ENCODE measurements at regions not wholly inside any gene's neighbourhood (a gene's known extent, or its start where the extent isn't known, plus 50 kb on each side); places are given as distances from the start of the nearest gene placed in this dataset.

DNA sequence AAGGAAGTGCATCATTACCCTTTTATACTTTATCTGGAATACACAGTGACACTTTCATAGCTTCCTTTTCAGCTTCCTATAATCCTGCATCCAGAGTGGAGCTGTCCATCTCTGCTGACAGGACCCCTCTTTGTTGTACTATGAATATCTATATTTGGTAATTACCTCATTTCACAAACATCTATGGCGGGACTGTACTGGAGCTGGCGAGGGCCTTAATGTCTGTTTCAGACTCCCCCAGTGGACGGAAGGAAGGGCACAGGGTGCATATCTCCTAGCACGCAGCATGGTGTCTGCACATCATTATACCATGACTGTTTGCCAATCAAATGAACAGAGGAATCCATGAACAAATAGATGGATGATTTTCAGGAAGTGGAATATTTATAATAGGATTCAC lies 142.3 kb downstream of the SOX11 start:
- TF ChIP-seq, protein P1, sequence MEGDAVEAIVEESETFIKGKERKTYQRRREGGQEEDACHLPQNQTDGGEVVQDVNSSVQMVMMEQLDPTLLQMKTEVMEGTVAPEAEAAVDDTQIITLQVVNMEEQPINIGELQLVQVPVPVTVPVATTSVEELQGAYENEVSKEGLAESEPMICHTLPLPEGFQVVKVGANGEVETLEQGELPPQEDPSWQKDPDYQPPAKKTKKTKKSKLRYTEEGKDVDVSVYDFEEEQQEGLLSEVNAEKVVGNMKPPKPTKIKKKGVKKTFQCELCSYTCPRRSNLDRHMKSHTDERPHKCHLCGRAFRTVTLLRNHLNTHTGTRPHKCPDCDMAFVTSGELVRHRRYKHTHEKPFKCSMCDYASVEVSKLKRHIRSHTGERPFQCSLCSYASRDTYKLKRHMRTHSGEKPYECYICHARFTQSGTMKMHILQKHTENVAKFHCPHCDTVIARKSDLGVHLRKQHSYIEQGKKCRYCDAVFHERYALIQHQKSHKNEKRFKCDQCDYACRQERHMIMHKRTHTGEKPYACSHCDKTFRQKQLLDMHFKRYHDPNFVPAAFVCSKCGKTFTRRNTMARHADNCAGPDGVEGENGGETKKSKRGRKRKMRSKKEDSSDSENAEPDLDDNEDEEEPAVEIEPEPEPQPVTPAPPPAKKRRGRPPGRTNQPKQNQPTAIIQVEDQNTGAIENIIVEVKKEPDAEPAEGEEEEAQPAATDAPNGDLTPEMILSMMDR (IDR thresholded peaks at IDR 0.05; ENCODE audit: borderline replicate concordance, insufficient read depth, low read depth, low read length): no peak

DNA sequence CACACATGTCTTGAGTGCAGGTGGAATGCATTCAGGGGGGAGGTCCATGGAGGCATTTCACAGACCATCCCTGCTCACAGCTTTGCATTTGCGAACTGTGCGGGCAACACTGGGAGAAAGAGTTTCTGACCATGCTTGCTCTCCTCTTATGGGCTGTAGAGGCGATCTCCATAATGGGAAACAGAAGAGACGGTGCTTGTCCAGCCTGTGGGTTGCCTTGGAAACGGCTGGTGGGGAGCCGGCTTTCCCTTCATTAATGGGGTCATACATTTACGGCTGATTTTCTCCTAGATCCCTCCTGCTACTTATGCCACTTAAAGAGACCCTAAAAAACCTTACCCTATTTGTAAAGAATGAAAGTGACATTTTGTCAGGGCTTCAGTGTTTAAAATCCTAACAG lies 147.4 kb downstream of the SOX11 start:
- no peak overlapping the region for H3K4me3 ChIP-seq (ENCODE audit: low read depth, low read length)
- TF ChIP-seq, protein P1 (IDR thresholded peaks at IDR 0.05; ENCODE audit: borderline replicate concordance, insufficient read depth, low read depth, low read length): no peak

More for the DNA sequence above, 142.3 kb downstream of the SOX11 start:
- H3K4me3 ChIP-seq (ENCODE audit: low read depth, low read length): no peak overlapping the region

DNA sequence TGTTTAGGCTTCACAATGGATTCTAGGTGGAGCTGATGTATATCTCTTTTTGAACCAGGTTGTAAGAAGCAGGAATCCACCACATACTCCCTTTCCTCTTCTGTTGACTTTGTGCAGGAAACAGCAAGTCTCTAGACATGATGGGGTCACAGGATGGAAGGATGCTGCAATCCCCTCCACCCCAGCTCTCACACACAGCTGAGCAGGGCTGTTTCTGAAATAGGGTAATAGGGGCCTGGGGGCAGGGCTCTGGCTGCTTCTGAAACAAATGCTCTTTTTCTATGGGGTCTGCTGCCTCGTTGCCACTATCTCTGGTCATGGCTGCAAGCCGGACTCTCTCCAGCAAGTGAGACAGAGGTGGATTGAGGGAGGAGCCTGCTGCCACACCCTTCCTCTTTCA lies 148.9 kb downstream of the SOX11 start:
- TF ChIP-seq, protein P1 (IDR thresholded peaks at IDR 0.05; ENCODE audit: borderline replicate concordance, insufficient read depth, low read depth, low read length): no peak
- H3K4me3 ChIP-seq (ENCODE audit: low read depth, low read length): no peak overlapping the region

DNA sequence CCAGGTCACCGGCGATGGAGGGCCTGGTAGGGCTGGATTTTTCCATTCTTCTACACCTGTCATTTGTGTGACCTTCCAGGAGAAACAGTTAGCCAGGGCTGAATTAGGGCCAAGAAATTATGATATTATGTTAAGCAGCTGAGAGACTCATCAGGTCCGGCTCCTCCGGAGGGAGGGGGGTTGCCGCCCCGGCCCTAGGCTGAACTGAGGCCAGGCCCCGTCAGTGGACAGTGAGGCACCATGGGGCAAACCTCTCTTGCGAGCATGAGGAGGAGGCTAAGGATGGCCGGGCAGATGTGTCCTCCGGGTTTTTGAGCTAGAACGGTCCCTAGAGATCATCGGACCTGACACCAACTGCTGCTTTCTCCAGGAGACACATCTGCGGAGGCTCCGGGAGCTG lies 150.1 kb downstream of the SOX11 start:
- TF ChIP-seq, protein P1 (IDR thresholded peaks at IDR 0.05; ENCODE audit: borderline replicate concordance, insufficient read depth, low read depth, low read length): no peak
- H3K4me3 ChIP-seq (ENCODE audit: low read depth, low read length): no peak overlapping the region

DNA sequence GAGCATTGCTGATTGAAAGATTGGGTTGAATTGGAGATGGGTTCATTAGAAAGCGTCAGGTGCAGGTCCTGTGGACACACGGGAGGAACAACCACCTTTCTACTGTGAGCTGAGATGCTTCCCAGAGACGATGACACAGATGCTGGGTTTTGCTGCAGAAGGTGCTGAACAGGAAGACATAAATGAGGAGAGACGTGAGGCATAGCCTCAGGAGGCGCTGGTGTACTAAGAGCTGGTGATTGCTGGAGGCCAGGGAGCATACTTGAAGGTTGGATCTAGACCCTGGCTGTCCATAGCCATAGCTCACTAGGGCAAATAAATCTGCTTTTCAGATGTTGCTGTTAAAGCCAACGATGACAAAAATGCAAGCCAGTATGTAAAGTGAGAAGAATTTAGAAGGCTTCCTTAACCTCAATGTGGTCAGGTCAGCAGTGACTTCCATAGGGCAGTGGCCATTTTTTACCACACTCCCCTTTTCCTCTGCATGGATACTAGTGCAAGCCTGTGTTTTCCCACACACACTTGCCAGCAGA lies 153.7 kb downstream of the SOX11 start:
- H3K4me3 ChIP-seq (ENCODE audit: low read depth, low read length): no peak overlapping the region
- TF ChIP-seq, protein P1 (IDR thresholded peaks at IDR 0.05; ENCODE audit: borderline replicate concordance, insufficient read depth, low read depth, low read length): no peak

DNA sequence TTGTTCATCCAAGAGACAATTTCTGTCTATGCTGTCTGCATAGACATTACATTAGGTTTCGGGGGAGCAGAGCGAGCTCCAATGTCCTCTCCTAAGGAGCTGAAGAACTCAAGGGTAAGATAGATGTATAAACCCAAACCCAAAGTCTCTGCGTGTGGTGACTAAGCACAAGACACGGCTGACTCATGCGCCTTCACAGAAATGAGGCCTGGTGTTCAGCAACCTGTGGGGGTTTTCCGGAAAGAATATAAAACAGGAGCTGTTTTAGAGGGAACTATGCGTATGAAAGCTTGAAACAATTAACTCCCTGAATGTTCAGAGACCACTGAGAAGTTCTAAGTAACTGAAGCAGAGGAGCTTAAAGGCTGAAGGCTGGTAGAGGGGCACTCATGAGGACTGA lies 154.7 kb downstream of the SOX11 start:
- no peak overlapping the region for H3K4me3 ChIP-seq (ENCODE audit: low read depth, low read length)
- TF ChIP-seq, protein P1 (IDR thresholded peaks at IDR 0.05; ENCODE audit: borderline replicate concordance, insufficient read depth, low read depth, low read length): no peak

DNA sequence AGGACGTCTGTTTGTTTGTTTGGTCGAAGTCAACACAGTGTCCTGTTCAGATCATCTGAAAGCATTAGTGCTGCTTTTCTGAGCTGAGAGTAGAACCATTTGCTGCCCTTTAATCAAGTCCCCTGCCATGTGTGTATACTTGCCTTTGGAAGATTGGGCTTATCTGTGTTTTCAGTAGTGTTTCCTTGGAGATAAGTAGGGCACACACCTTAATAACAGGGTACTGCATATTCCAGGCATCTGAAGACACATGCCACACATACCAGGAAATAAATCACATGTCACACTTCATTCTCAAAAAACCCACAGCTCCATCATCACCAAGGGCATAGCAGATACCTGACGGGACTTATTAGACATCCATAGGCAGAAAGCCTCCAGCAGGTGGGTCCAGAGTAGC lies 157.4 kb downstream of the SOX11 start:
- TF ChIP-seq, protein P1 (IDR thresholded peaks at IDR 0.05; ENCODE audit: borderline replicate concordance, insufficient read depth, low read depth, low read length): no peak
- no peak overlapping the region for H3K4me3 ChIP-seq (ENCODE audit: low read depth, low read length)

Measured in GM12875 (cell line).